ENCODE measurements at regions not wholly inside any gene's neighbourhood (a gene's known extent, or its start where the extent isn't known, plus 50 kb on each side); places are given as distances from the start of the nearest gene placed in this dataset.

- TF ChIP-seq ZNF391 (tag by site-specific recombination; IDR thresholded peaks at IDR 0.05; ENCODE audit: borderline replicate concordance, low read depth) (no peak), ZNF157 (tag by site-specific recombination; IDR thresholded peaks at IDR 0.05) (no peak), SALL2 (tag by site-specific recombination; IDR thresholded peaks at IDR 0.05; ENCODE audit: borderline replicate concordance) (no peak), ZBTB8A (tag by site-specific recombination; IDR thresholded peaks at IDR 0.05) (no peak)
These were observed 201.9 kb downstream of the ADGRA3 start (continued) for GRCh38 chr4:22313976-22314375.

- no peaks in the 10 kb centered on the region for H3K36me3 ChIP-seq (ENCODE audit: control insufficient read depth in 2 of 2, insufficient read depth in 1 of 2, low read length in 2 of 2)
- no peaks in the 10 kb centered on the region for H3K9me3 ChIP-seq (ENCODE audit: control insufficient read depth, insufficient read depth, low read depth, low read length)
- no peak overlapping the region for H3K4me3 ChIP-seq (ENCODE audit: low read depth, low read length)
- ChIA-PET CTCF (interaction anchor here (0.6 kb wide), 1 partner anchor 1623 kb away, joined by 3 read pairs; no protein-coding TSS in a partner anchor), POLR2A (no interaction called here)
- H3K4me1 ChIP-seq (ENCODE audit: control insufficient read depth, insufficient read depth, low read length) = no peaks in the 10 kb centered on the region
- H3K27ac ChIP-seq (ENCODE audit: extremely low read depth, low read depth, low read length) = no peak overlapping the region
- TF ChIP-seq ZSCAN16 (tag by site-specific recombination; IDR thresholded peaks at IDR 0.05) = no peak
- no peak for TF ChIP-seq BCL11A (tag by site-specific recombination; IDR thresholded peaks at IDR 0.05; ENCODE audit: low read depth)
- TF ChIP-seq ZNF837 (tag by site-specific recombination; IDR thresholded peaks at IDR 0.05) = no peak
- no peak for TF ChIP-seq ZNF404 (tag by site-specific recombination; IDR thresholded peaks at IDR 0.05)
- no peak for TF ChIP-seq ZBTB26 (tag by site-specific recombination; optimal IDR thresholded peaks at IDR 0.05)
- TF ChIP-seq BCL6B (tag by site-specific recombination; IDR thresholded peaks at IDR 0.05) = no peak
These were observed 203.8 kb downstream of the ADGRA3 start for GRCh38 chr4:22312113-22312512.

- H3K9me3 ChIP-seq (ENCODE audit: control insufficient read depth, insufficient read depth, low read depth, low read length) = no peaks in the 10 kb centered on the region
- POLR2A ChIA-PET = no interaction called here
- no peaks in the 10 kb centered on the region for H3K4me1 ChIP-seq (ENCODE audit: control insufficient read depth, insufficient read depth, low read length)
- no peak overlapping the region for H3K4me3 ChIP-seq (ENCODE audit: low read depth, low read length)
- H3K27ac ChIP-seq (ENCODE audit: extremely low read depth, low read depth, low read length) = no peak overlapping the region
- CTCF ChIA-PET = no interaction called here
- H3K36me3 ChIP-seq (ENCODE audit: control insufficient read depth in 2 of 2, insufficient read depth in 1 of 2, low read length in 2 of 2) = no peaks in the 10 kb centered on the region
- TF ChIP-seq RBAK (tag by site-specific recombination; IDR thresholded peaks at IDR 0.05) (no peak), ZNF311 (tag by site-specific recombination; IDR thresholded peaks at IDR 0.05; ENCODE audit: borderline replicate concordance) (no peak), ZNF561 (tag by site-specific recombination; IDR thresholded peaks at IDR 0.05; ENCODE audit: borderline replicate concordance) (no peak), ZSCAN23 (tag by site-specific recombination; IDR thresholded peaks at IDR 0.05) (no peak), ZNF184 (tag by site-specific recombination; IDR thresholded peaks at IDR 0.05) (no peak), TSHZ1 (tag by site-specific recombination; IDR thresholded peaks at IDR 0.05; ENCODE audit: borderline replicate concordance) (no peak), PBX3 (CRISPR knock-in tag; IDR thresholded peaks at IDR 0.05) (no peak), ZNF266 (tag by site-specific recombination; IDR thresholded peaks at IDR 0.05; ENCODE audit: low read depth) (no peak), ZNF26 (tag by site-specific recombination; IDR thresholded peaks at IDR 0.05) (no peak), ZNF777 (tag by site-specific recombination; IDR thresholded peaks at IDR 0.05; ENCODE audit: borderline replicate concordance) (no peak), WT1 (tag by site-specific recombination; IDR thresholded peaks at IDR 0.05) (no peak), ZNF768 (tag by site-specific recombination; IDR thresholded peaks at IDR 0.05) (no peak), ZNF391 (tag by site-specific recombination; IDR thresholded peaks at IDR 0.05; ENCODE audit: borderline replicate concordance, low read depth) (no peak), ZNF837 (tag by site-specific recombination; IDR thresholded peaks at IDR 0.05) (no peak), ZSCAN18 (tag by site-specific recombination; IDR thresholded peaks at IDR 0.05) (no peak), TRIM28 (IDR thresholded peaks at IDR 0.05; ENCODE audit: borderline replicate concordance, low read length) (no peak)
These were observed 214.6 kb downstream of the ADGRA3 start for GRCh38 chr4:22301253-22301652.

All from HEK293 (cell line).